Activated naive CD4-positive, alpha-beta T cell treated with anti-CD3 and anti-CD28 coated beads, Interleukin-2, amount 50 U/mL, for 24 hours (primary cell): ENCODE measurements at regions not wholly inside any gene's neighbourhood (a gene's known extent, or its start where the extent isn't known, plus 50 kb on each side); places are given as distances from the start of the nearest gene placed in this dataset.
A peak's percentile ranks its signal among the peaks of the same experiment; 100 is the strongest.

Source experiments
- H3K27ac Mint-ChIP-seq: one replicate; pipeline ENCODE4 v1.8.0; 2021; ENCODE audit warnings: mild to moderate bottlenecking, mixed read lengths
- H3K27me3 Mint-ChIP-seq: one replicate; pipeline ENCODE4 v1.8.0; 2021; ENCODE audit warnings: mixed read lengths
- H3K36me3 Mint-ChIP-seq: one replicate; pipeline ENCODE4 v1.8.0; 2021; ENCODE audit warnings: mixed read lengths
- H3K4me1 Mint-ChIP-seq: one replicate; pipeline ENCODE4 v1.8.0; 2021; ENCODE audit warnings: mixed read lengths
- H3K4me3 Mint-ChIP-seq: one replicate; pipeline ENCODE4 v1.8.0; 2021; ENCODE audit warnings: mild to moderate bottlenecking, mixed read lengths
- H3K9me3 Mint-ChIP-seq: one replicate; pipeline ENCODE4 v1.8.0; 2021; ENCODE audit warnings: mixed read lengths

DNA sequence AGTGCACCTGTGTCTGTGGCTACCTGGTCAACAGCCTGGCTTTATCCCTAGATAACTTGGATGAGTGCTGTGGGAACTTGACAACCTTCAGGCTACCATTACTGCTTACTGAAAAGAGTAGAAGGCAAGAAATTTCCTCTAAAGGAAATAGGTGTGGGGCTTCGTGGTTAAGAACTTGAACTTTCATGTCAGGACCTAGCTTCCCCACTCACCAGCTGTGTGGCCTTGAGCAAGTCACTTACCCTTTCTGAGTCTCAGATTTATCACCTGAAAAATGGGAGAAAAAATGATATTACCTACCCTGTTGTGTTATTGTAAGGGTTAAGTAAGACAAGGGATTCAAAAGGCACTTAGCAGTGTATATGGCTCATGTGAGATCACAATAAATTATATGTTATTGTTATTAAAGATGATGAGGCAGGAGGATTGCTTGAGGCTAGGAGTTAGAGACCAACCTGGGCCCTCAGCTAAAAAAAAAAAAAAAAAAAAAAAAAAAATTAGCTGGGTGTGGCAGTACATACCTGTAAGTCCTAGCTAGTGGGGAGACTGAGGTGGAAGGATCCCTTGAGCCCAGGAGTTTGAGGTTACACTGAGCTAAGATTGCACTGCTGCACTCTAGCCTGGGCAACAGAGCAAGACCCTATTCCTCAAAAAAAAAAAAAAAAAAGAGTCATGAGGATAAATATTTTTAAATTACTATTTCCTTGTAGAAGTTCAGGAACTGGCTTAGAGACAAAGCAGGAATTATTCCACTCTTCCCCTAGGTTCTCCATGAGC is 97.0 kb upstream of the SPRY4 start:
- peaks cover 6% of the 10 kb centered on the region for H3K9me3 Mint-ChIP-seq
- H3K4me1 Mint-ChIP-seq, result peaks cover 41% of the 10 kb centered on the region
- no peak overlapping the region for H3K27ac Mint-ChIP-seq
- H3K4me3 Mint-ChIP-seq, result no peak overlapping the region
- H3K27me3 Mint-ChIP-seq, result no peaks in the 10 kb centered on the region
- H3K36me3 Mint-ChIP-seq, result peaks cover 5% of the 10 kb centered on the region

DNA sequence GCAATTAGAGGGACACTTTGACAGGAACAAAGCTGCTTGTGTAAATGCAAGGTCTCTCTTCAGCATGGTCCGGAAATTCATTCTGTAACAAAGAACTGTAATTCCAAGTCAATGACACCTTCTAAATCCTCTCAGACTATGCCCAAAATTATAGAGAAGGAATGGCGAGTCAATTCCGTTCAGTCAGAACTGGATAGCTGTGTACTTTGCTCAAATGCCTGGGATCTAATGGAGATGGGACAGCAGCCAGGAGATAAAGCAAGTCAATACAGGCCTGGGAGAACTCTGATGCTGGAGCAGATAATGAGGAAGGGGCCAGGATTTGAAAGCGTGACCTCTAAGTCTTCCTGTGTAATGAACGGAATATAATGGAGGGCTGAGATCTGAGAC is 96.4 kb upstream of the SPRY4 start:
- H3K4me3 Mint-ChIP-seq, result peak overlapping the region; percentile 20
- H3K27ac Mint-ChIP-seq, result no peak overlapping the region
- peaks cover 6% of the 10 kb centered on the region for H3K9me3 Mint-ChIP-seq
- peaks cover 35% of the 10 kb centered on the region for H3K4me1 Mint-ChIP-seq
- H3K27me3 Mint-ChIP-seq, result no peaks in the 10 kb centered on the region
- peaks cover 4% of the 10 kb centered on the region for H3K36me3 Mint-ChIP-seq

DNA sequence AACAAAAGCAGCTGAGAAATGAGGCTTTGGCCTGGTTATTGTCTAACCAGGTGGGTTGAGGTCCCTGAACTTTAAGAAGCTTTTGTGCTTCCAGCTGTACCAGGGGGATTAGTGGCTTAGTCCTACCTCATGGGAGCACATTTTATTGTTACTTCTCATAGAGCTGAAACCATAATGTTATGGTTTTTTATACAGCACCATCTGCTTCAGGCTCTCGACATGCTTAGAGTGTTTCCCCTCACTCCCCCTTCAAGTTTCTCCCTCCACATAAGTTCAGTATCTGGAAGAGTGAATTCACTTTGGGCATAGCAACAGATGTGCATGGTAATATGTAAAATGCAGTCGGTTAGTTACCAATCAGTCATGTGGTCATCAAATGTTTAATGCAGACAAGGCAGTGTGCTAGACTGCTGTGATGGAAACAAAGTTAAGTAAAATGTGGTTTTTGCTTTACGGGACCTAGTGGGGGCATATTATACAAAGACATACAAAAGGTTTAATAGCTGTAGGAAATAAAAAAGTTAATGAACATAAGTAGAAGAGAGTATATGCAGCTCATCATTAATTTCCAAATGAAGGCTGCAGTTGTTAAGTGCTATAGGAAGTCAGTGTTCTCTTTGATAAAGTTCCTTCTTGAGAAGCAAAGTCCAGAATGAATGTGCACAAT is 95.9 kb upstream of the SPRY4 start:
- Mint-ChIP-seq H3K4me3 (peak overlapping the region; percentile 5), H3K27ac (no peak overlapping the region), H3K4me1 (peaks cover 30% of the 10 kb centered on the region), H3K9me3 (peaks cover 6% of the 10 kb centered on the region), H3K27me3 (no peaks in the 10 kb centered on the region), H3K36me3 (no peaks in the 10 kb centered on the region)

DNA sequence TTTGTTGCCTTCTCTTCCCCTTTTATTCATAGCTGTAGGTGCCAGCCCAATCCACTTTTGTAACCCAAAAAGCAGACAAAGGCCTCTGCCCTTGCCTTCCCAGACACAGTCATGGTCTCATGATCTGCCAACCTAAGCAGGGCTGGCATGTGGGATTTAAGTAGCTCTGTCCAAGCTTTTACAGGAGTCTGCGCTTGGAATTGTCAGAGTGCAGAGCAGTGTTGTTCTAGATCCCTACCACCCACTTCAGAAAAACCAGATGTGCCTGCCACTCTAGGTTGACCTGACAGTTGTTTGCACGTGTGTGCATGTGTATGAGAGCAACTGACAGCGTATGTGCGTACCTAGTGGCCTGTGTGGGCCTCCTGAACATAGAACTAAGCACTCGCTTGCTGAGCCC is 87.8 kb upstream of the SPRY4 start:
- Mint-ChIP-seq H3K4me1 (peaks cover 3% of the 10 kb centered on the region), H3K36me3 (no peaks in the 10 kb centered on the region), H3K4me3 (no peak overlapping the region), H3K9me3 (no peaks in the 10 kb centered on the region), H3K27me3 (no peaks in the 10 kb centered on the region), H3K27ac (no peak overlapping the region)

DNA sequence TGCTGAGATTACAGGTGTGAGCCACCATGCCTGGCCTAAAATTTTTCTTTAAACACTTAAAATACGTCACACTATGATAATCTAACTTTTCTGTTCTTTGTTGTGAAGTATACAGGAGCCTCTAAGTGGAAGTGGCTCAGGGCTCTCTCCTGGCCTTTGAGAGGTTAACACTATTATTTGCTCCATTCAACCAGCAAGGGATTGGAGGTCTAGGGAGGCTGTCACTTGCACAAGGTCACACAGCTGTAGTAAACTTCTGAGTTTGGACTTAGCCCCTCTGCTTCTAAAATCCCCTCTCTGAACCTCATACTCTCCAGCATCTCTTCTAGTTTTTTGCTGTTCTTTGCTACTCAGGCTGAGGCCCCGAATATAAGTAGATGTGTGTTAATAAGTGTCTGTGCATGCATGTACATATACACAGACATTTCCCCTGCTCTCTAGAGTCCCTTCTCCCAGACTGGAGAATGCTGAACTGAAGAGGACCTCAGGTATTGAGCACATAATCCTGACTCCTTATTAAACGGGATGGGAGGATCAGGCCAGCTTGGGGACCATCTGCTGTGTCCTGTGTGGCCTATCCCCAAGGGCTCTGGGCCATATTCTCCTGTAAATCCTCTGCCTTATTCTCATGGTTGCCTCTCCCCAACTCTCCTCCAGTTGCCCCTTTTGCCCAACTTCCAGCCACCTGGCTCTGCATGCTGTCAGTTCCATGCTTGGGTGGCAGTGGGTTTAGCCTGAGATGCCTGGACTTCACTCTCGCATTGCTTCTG is 87.0 kb upstream of the SPRY4 start:
- Mint-ChIP-seq H3K27ac (no peak overlapping the region), H3K9me3 (no peaks in the 10 kb centered on the region), H3K4me1 (peaks cover 3% of the 10 kb centered on the region), H3K27me3 (no peaks in the 10 kb centered on the region), H3K4me3 (no peak overlapping the region), H3K36me3 (no peaks in the 10 kb centered on the region)

DNA sequence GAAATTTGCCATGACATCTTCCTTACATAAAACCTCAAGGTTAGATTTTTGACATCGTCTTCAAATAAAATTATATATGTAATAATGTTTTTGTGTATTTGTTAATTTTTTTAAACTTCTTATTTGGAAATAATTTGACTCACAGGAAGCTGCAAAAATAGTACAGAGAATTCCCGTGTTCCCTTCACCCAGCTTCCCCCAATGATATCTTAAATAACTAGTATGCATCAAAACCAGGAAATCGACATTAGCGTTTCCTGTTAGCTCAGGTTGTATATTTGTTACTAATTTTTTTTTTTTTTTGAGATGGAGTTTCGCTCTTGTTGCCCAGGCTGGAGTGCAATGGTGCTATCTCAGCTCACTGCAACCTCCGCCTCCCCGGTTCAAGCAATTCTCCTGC is 86.3 kb upstream of the SPRY4 start:
- H3K9me3 Mint-ChIP-seq, result no peaks in the 10 kb centered on the region
- no peaks in the 10 kb centered on the region for H3K36me3 Mint-ChIP-seq
- no peaks in the 10 kb centered on the region for H3K27me3 Mint-ChIP-seq
- peaks cover 3% of the 10 kb centered on the region for H3K4me1 Mint-ChIP-seq
- H3K27ac Mint-ChIP-seq, result no peak overlapping the region
- H3K4me3 Mint-ChIP-seq, result no peak overlapping the region

DNA sequence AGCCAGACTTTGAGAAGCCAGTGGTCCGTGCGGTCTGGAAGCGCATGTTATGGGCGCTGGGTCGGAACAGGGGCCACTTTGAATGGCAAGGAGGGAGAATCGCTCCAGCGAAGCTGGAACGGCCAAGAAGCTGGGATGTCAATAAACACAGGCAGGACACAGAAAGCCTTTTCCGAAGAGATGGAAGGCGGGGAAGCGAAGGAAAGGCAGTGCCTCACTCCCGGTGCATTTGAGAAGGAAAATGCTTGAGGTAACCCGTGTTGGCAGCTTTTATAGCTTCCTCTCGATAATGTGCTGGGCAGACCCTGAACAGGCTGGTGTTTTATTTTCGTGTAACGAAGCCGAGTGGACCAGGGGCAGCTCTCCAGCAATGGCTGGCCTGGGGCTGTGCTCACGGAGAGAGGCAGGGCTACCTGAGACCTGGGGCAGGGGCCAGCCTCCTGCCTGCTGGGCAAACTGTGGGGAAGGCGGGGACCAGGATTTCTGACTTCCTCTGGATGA is 84.2 kb upstream of the SPRY4 start:
- H3K4me3 Mint-ChIP-seq, result no peak overlapping the region
- H3K27me3 Mint-ChIP-seq, result no peaks in the 10 kb centered on the region
- H3K9me3 Mint-ChIP-seq, result no peaks in the 10 kb centered on the region
- H3K4me1 Mint-ChIP-seq, result peaks cover under 1% of the 10 kb centered on the region
- peak overlapping the region; percentile 14 for H3K27ac Mint-ChIP-seq
- no peaks in the 10 kb centered on the region for H3K36me3 Mint-ChIP-seq

DNA sequence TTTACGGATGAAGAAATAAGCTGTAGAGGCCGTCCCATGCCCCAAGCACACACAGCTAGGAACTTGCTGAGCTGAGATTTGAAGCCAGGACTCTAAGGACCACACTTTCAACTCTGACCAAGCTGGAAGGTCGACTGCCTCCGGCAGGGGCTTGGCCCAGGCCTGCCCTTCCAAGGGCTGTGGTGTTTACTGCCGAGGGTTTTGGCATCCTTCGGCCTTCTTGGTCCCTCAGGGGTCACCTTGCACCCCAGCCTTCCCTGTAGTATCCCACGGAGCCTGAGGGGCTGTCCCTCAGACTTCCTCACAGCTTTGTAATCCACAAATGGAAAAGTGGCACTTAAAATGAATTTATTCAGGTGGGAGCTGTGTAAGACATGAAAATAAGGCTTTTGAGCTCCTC is 83.7 kb upstream of the SPRY4 start:
- no peak overlapping the region for H3K27ac Mint-ChIP-seq
- H3K27me3 Mint-ChIP-seq, result no peaks in the 10 kb centered on the region
- no peaks in the 10 kb centered on the region for H3K9me3 Mint-ChIP-seq

DNA sequence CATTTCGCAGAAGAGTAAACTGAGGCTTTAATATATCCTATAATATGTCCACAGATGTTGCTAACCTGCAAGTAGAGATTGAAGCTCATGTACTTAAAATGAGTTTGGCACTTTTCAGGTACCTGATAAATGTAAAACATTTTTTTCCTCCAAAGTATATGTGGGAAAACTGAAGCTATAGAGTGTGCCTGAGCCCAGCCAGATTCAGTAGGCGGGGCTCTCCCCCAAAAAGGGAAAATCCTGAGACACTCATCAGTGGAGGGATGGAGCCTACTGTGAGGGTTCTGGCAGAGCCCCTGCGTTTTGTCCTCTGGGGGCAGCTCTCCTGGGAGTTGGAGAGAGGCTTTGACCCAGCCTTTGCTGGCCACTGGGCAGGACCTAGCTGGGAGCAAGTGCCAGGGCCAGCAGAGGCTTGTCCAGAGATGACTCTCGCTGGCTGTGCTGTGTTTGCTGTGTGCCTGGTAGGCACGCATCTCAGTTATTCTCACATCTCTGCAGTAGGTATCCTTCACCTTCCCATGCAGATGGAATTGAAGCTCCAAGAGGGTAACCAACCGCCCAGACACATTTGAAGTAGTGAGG is 81.1 kb upstream of the SPRY4 start:
- no peaks in the 10 kb centered on the region for H3K9me3 Mint-ChIP-seq
- H3K4me3 Mint-ChIP-seq, result no peak overlapping the region
- no peak overlapping the region for H3K27ac Mint-ChIP-seq
- no peaks in the 10 kb centered on the region for H3K27me3 Mint-ChIP-seq
- no peaks in the 10 kb centered on the region for H3K4me1 Mint-ChIP-seq
- H3K36me3 Mint-ChIP-seq, result no peaks in the 10 kb centered on the region

More for the DNA sequence above, 83.7 kb upstream of the SPRY4 start:
- no peaks in the 10 kb centered on the region for H3K4me1 Mint-ChIP-seq
- H3K36me3 Mint-ChIP-seq, result no peaks in the 10 kb centered on the region
- no peak overlapping the region for H3K4me3 Mint-ChIP-seq

DNA sequence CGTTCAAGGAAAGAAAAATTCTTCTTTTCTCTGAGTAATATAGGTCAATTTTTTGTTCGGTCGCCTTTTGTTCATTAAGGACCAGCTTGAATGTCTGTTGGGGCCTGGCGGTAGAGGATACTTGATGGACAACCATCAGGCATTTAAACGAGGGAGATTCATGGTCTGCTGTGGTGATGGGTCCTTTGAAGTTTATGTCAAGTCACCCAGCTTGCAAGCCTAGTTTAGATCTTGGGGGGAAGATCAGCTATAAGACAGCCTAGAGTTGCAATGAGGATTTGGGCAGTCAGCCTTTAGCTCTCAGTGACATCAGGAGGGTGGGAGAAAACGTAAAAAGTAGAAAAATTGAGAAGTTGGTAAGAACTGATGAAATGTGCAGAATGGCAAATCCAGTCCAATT is 80.2 kb upstream of the SPRY4 start:
- Mint-ChIP-seq H3K4me1 (no peaks in the 10 kb centered on the region), H3K27me3 (no peaks in the 10 kb centered on the region), H3K27ac (no peak overlapping the region), H3K4me3 (no peak overlapping the region), H3K36me3 (no peaks in the 10 kb centered on the region), H3K9me3 (no peaks in the 10 kb centered on the region)

DNA sequence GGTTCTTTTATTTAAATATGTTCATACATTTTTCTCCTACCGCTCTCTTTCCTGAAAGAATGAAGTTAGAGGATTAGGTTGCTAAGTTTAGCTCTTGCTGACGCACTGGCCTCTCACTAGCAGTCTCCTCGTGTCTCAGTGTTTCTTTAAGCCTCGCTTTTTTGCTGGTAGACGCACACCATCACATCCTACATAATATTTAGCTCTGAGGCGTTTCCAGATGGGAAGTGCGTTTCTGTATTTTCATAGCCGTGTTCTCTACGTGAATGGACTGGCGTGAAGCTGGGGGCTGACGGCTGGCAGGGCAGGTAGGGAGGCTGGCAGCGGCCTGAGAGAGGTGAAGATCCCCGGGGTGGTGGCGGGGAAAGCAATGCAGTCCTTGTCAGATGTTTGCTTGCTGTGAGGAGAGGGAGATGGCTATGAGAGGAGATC is 79.2 kb upstream of the SPRY4 start:
- Mint-ChIP-seq H3K9me3 (no peaks in the 10 kb centered on the region), H3K27ac (no peak overlapping the region), H3K4me3 (no peak overlapping the region), H3K36me3 (no peaks in the 10 kb centered on the region), H3K4me1 (no peaks in the 10 kb centered on the region), H3K27me3 (no peaks in the 10 kb centered on the region)

DNA sequence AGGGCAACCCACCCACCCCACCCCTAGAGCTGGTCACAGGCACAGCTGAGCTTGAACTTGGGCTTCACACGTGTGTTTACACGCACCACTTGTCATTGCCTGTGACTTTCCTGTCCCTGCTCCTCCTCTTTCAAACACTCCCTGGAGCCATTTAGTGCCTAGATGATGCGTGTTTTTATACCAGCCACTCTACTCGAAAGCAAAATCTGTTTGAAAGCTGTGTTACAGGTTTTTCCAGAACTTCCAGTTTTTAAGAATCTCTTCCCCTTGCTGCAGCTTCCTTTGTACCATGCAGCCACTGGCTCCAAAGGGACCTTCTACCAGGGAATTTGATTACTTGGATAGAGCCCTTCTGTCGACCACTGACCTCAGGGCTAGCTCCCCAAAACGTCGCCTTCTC is 78.8 kb upstream of the SPRY4 start:
- H3K9me3 Mint-ChIP-seq, result no peaks in the 10 kb centered on the region
- no peaks in the 10 kb centered on the region for H3K27me3 Mint-ChIP-seq
- H3K4me1 Mint-ChIP-seq, result no peaks in the 10 kb centered on the region
- no peaks in the 10 kb centered on the region for H3K36me3 Mint-ChIP-seq
- no peak overlapping the region for H3K27ac Mint-ChIP-seq
- H3K4me3 Mint-ChIP-seq, result no peak overlapping the region

DNA sequence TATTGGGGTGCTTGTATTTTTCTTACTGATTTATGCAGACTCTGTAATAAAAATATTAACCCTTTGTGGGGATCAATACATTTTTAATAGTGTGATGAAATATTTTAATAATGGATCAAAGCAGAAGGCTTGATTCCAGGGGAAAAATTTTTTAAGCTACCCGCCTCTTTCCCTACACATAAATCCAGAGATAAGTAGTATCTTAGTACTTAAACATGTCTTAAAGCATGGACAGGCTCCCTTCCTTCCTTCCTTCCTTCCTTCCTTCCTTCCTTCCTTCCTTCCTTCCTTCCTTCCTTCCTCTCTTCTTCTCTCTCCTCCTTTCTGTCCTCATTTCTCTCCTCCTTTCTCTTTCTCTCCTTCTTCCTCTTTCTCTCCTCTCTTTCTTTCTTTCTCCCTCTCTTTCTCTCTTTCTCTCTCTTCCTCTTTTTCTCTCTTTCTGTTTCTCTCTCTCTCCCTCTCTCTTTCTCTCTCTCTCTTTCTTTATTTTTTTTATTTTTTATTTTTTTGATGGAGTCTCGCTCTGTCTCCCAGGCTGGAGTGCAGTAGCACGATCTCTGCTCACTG is 78.0 kb upstream of the SPRY4 start:
- Mint-ChIP-seq H3K9me3 (no peaks in the 10 kb centered on the region), H3K4me3 (no peak overlapping the region), H3K27me3 (no peaks in the 10 kb centered on the region), H3K27ac (no peak overlapping the region), H3K4me1 (no peaks in the 10 kb centered on the region), H3K36me3 (no peaks in the 10 kb centered on the region)

DNA sequence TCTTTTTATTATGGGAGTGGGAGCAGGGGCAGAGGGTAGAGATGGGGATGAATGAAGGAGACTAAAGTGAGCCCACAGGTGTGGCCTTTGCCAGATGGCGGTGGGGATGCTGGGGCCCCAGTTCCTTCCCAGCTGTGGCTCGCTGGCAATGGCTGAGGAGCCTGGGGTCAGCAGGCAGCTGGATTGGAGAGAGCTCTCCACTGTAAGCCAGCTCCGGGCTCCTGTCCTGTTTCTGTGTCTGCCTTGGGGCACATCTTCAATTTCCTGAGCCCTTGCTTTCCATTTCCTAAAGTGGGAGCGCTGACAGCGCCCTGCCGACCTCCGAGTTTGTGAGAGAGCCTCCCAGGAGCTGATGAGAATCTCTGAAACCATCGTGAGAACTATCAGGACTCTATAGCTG is 75.6 kb upstream of the SPRY4 start:
- Mint-ChIP-seq H3K36me3 (peaks cover 6% of the 10 kb centered on the region), H3K4me1 (no peaks in the 10 kb centered on the region), H3K27ac (no peak overlapping the region), H3K27me3 (no peaks in the 10 kb centered on the region), H3K9me3 (peaks cover 18% of the 10 kb centered on the region), H3K4me3 (no peak overlapping the region)

DNA sequence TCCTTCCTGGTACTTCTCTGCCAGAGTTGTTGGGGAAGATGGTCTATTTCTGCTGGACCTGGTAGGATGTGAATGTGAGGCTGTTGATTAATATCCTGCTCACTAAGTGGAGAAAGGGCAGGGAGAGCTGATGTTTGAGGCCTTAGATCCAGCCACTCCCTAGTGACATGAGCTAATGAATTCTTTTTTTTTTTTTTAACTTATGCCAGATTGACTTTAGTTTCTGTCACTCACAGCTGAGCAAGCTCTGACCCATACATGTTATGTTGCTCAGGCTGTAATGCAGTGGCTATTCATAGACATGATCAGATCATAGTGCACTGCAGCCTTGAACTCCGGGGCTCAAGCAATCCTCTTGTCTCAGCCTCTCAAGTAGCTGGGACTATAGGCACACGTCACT is 75.1 kb upstream of the SPRY4 start:
- H3K4me1 Mint-ChIP-seq, result no peaks in the 10 kb centered on the region
- H3K9me3 Mint-ChIP-seq, result peaks cover 22% of the 10 kb centered on the region
- no peak overlapping the region for H3K4me3 Mint-ChIP-seq
- H3K27me3 Mint-ChIP-seq, result no peaks in the 10 kb centered on the region
- H3K36me3 Mint-ChIP-seq, result peaks cover 6% of the 10 kb centered on the region
- H3K27ac Mint-ChIP-seq, result no peak overlapping the region
